ENCODE measurements at regions not wholly inside any gene's neighbourhood (a gene's known extent, or its start where the extent isn't known, plus 50 kb on each side); places are given as distances from the start of the nearest gene placed in this dataset.

GRCh38 chr22:47370448-47371262, 608.2 kb downstream of the TBC1D22A start:
- no peak for TF ChIP-seq CTCF (conservative IDR thresholded peaks at IDR 0.05)

GRCh38 chr22:47369431-47370015, 607.1 kb downstream of the TBC1D22A start:
- H3K27ac ChIP-seq, result no peak overlapping the region
- TF ChIP-seq CTCF (conservative IDR thresholded peaks at IDR 0.05), result no peak

More at GRCh38 chr22:47370448-47371262, 608.2 kb downstream of the TBC1D22A start:
- no peak overlapping the region for H3K27ac ChIP-seq

- H3K27ac ChIP-seq, result no peak overlapping the region
- no peak for TF ChIP-seq CTCF (conservative IDR thresholded peaks at IDR 0.05)
These were observed 606.6 kb downstream of the TBC1D22A start for GRCh38 chr22:47369020-47369419.

GRCh38 chr22:47367993-47368945, 605.8 kb downstream of the TBC1D22A start:
- no peak for TF ChIP-seq CTCF (conservative IDR thresholded peaks at IDR 0.05)
- H3K27ac ChIP-seq, result no peak overlapping the region

- no peak for TF ChIP-seq CTCF (conservative IDR thresholded peaks at IDR 0.05)
- no peak overlapping the region for H3K27ac ChIP-seq
These were observed 604.7 kb downstream of the TBC1D22A start for GRCh38 chr22:47367107-47367690.

- no peak for TF ChIP-seq CTCF (conservative IDR thresholded peaks at IDR 0.05)
- H3K27ac ChIP-seq, result no peak overlapping the region
These were observed 603.7 kb downstream of the TBC1D22A start for GRCh38 chr22:47366026-47366767.

Measured in VCaP (cell line).